ENCODE measurements at regions not wholly inside any gene's neighbourhood (a gene's known extent, or its start where the extent isn't known, plus 50 kb on each side); places are given as distances from the start of the nearest gene placed in this dataset.
"Not testable (repeated sequence)": the region's sequence is repeated elsewhere in the genome, so short reads cannot be mapped to it uniquely, and the experiment has no call there.

- not testable (repeated sequence) for DNase-seq (ENCODE audit: low read depth)
These were observed 875.1 kb upstream of the ACVR2A start for GRCh38 chr2:146969703-146970102.

- DNase-seq (ENCODE audit: low read depth), result no peak
These were observed 880.3 kb upstream of the ACVR2A start for GRCh38 chr2:146964494-146964893.

- DNase-seq (ENCODE audit: low read depth), result no peak
These were observed 890.3 kb upstream of the ACVR2A start for GRCh38 chr2:146954544-146954943.

GRCh38 chr2:146952696-146953095 lies 892.1 kb upstream of the ACVR2A start:
- DNase-seq (ENCODE audit: low read depth), result no peak

- DNase-seq (ENCODE audit: low read depth), result no peak
These were observed 893.9 kb upstream of the ACVR2A start for GRCh38 chr2:146950911-146951310.

- DNase-seq (ENCODE audit: low read depth), result no peak
These were observed 894.5 kb upstream of the ACVR2A start for GRCh38 chr2:146950361-146950760.

GRCh38 chr2:146949400-146949799 lies 895.4 kb upstream of the ACVR2A start:
- no peak for DNase-seq (ENCODE audit: low read depth)

- DNase-seq (ENCODE audit: low read depth), result no peak
These were observed 900.2 kb upstream of the ACVR2A start for GRCh38 chr2:146944601-146945000.

- DNase-seq (ENCODE audit: low read depth), result peak; percentile 32
These were observed 904.7 kb upstream of the ACVR2A start for GRCh38 chr2:146939991-146940685.

GRCh38 chr2:146934921-146935320 lies 909.9 kb upstream of the ACVR2A start:
- no peak for DNase-seq (ENCODE audit: low read depth)

GRCh38 chr2:146931109-146931508 lies 913.7 kb upstream of the ACVR2A start:
- no peak for DNase-seq (ENCODE audit: low read depth)

- peak; percentile 37 for DNase-seq (ENCODE audit: low read depth)
These were observed 917.6 kb upstream of the ACVR2A start for GRCh38 chr2:146927080-146927711.

- DNase-seq (ENCODE audit: low read depth), result no peak
These were observed 926.5 kb upstream of the ACVR2A start for GRCh38 chr2:146918280-146918679.

- no peak for DNase-seq (ENCODE audit: low read depth)
These were observed 927.3 kb upstream of the ACVR2A start for GRCh38 chr2:146917431-146918042.

GRCh38 chr2:146916914-146917313 lies 927.9 kb upstream of the ACVR2A start:
- DNase-seq (ENCODE audit: low read depth), result no peak

GRCh38 chr2:146913476-146913875 lies 931.4 kb upstream of the ACVR2A start:
- no peak for DNase-seq (ENCODE audit: low read depth)

- no peak for DNase-seq (ENCODE audit: low read depth)
These were observed 932.3 kb upstream of the ACVR2A start for GRCh38 chr2:146912536-146912935.

- DNase-seq (ENCODE audit: low read depth), result no peak
These were observed 936.1 kb upstream of the ACVR2A start for GRCh38 chr2:146908776-146909175.

GRCh38 chr2:146898083-146898482 lies 946.7 kb upstream of the ACVR2A start:
- DNase-seq (ENCODE audit: low read depth), result no peak

GRCh38 chr2:146894514-146894913 lies 950.3 kb upstream of the ACVR2A start:
- DNase-seq (ENCODE audit: low read depth), result no peak

GRCh38 chr2:146893500-146894041 lies 951.3 kb upstream of the ACVR2A start:
- DNase-seq (ENCODE audit: low read depth), result no peak

GRCh38 chr2:146890491-146890890 lies 954.3 kb upstream of the ACVR2A start:
- no peak for DNase-seq (ENCODE audit: low read depth)

- no peak for DNase-seq (ENCODE audit: low read depth)
These were observed 964.9 kb upstream of the ACVR2A start for GRCh38 chr2:146879882-146880281.
